ENCODE measurements at regions not wholly inside any gene's neighbourhood (a gene's known extent, or its start where the extent isn't known, plus 50 kb on each side); places are given as distances from the start of the nearest gene placed in this dataset.

GRCh38 chr21:36543924-36544323 lies 64.0 kb upstream of the CLDN14 start:
- H3K36me3 ChIP-seq (ENCODE audit: control insufficient read depth in 5 of 5, insufficient read depth in 5 of 5, low read length in 5 of 5) = no peaks in the 10 kb centered on the region
- peaks cover 9 to 18% (median 13%) of the 10 kb centered on the region in 5 donors for H3K27me3 ChIP-seq (ENCODE audit: control insufficient read depth in 5 of 5, insufficient read depth in 4 of 5, low read length in 5 of 5)
- peaks cover 0 to 3% (median 0%) of the 10 kb centered on the region in 5 donors for H3K4me1 ChIP-seq (ENCODE audit: control insufficient read depth in 5 of 5, insufficient read depth in 5 of 5, low read length in 5 of 5)
- H3K27ac ChIP-seq (ENCODE audit: low read depth, low read length) = no peak overlapping the region
- no peaks in the 10 kb centered on the region for H3K9me3 ChIP-seq (ENCODE audit: control insufficient read depth in 5 of 5, low read length in 5 of 5)
- H3K9ac ChIP-seq (ENCODE audit: low read length in 5 of 5) = no peak overlapping the region
- H3K4me3 ChIP-seq (ENCODE audit: low read depth in 1 of 5, low read length in 5 of 5) = no peak overlapping the region

GRCh38 chr21:36544545-36544944 lies 64.6 kb upstream of the CLDN14 start:
- no peaks in the 10 kb centered on the region for H3K36me3 ChIP-seq (ENCODE audit: control insufficient read depth in 5 of 5, insufficient read depth in 5 of 5, low read length in 5 of 5)
- H3K27me3 ChIP-seq (ENCODE audit: control insufficient read depth in 5 of 5, insufficient read depth in 4 of 5, low read length in 5 of 5) = peaks cover 9 to 18% (median 11%) of the 10 kb centered on the region in 5 donors

GRCh38 chr21:36545776-36546511 lies 66.0 kb upstream of the CLDN14 start:
- no peaks in the 10 kb centered on the region for H3K9me3 ChIP-seq (ENCODE audit: control insufficient read depth in 5 of 5, low read length in 5 of 5)
- no peaks in the 10 kb centered on the region for H3K36me3 ChIP-seq (ENCODE audit: control insufficient read depth in 5 of 5, insufficient read depth in 5 of 5, low read length in 5 of 5)
- H3K27ac ChIP-seq (ENCODE audit: low read depth, low read length) = no peak overlapping the region
- H3K4me3 ChIP-seq (ENCODE audit: low read depth in 1 of 5, low read length in 5 of 5) = no peak overlapping the region
- H3K4me1 ChIP-seq (ENCODE audit: control insufficient read depth in 5 of 5, insufficient read depth in 5 of 5, low read length in 5 of 5) = peaks cover 0 to 4% (median 2%) of the 10 kb centered on the region in 5 donors
- H3K9ac ChIP-seq (ENCODE audit: low read length in 5 of 5) = no peak overlapping the region
- H3K27me3 ChIP-seq (ENCODE audit: control insufficient read depth in 5 of 5, insufficient read depth in 4 of 5, low read length in 5 of 5) = peaks cover 5 to 20% (median 12%) of the 10 kb centered on the region in 5 donors

More at GRCh38 chr21:36544545-36544944, 64.6 kb upstream of the CLDN14 start:
- no peak overlapping the region for H3K27ac ChIP-seq (ENCODE audit: low read depth, low read length)
- H3K4me1 ChIP-seq (ENCODE audit: control insufficient read depth in 5 of 5, insufficient read depth in 5 of 5, low read length in 5 of 5) = peaks cover 0 to 3% (median 0%) of the 10 kb centered on the region in 5 donors
- H3K9me3 ChIP-seq (ENCODE audit: control insufficient read depth in 5 of 5, low read length in 5 of 5) = no peaks in the 10 kb centered on the region
- H3K9ac ChIP-seq (ENCODE audit: low read length in 5 of 5) = no peak overlapping the region
- H3K4me3 ChIP-seq (ENCODE audit: low read depth in 1 of 5, low read length in 5 of 5) = no peak overlapping the region

- no peak overlapping the region for H3K27ac ChIP-seq (ENCODE audit: low read depth, low read length)
- H3K27me3 ChIP-seq (ENCODE audit: control insufficient read depth in 5 of 5, insufficient read depth in 4 of 5, low read length in 5 of 5) = peaks cover under 1 to 24% (median 7%) of the 10 kb centered on the region in 5 donors
- H3K9me3 ChIP-seq (ENCODE audit: control insufficient read depth in 5 of 5, low read length in 5 of 5) = no peaks in the 10 kb centered on the region
- H3K4me1 ChIP-seq (ENCODE audit: control insufficient read depth in 5 of 5, insufficient read depth in 5 of 5, low read length in 5 of 5) = peaks cover 0 to 12% (median 7%) of the 10 kb centered on the region in 5 donors
- no peak overlapping the region for H3K9ac ChIP-seq (ENCODE audit: low read length in 5 of 5)
- H3K36me3 ChIP-seq (ENCODE audit: control insufficient read depth in 5 of 5, insufficient read depth in 5 of 5, low read length in 5 of 5) = no peaks in the 10 kb centered on the region
- no peak overlapping the region for H3K4me3 ChIP-seq (ENCODE audit: low read depth in 1 of 5, low read length in 5 of 5)
Measured at GRCh38 chr21:36547464-36547863, 67.5 kb upstream of the CLDN14 start.

- H3K9me3 ChIP-seq (ENCODE audit: control insufficient read depth in 5 of 5, low read length in 5 of 5) = no peaks in the 10 kb centered on the region
- no peaks in the 10 kb centered on the region for H3K36me3 ChIP-seq (ENCODE audit: control insufficient read depth in 5 of 5, insufficient read depth in 5 of 5, low read length in 5 of 5)
- peaks cover 0 to 12% (median 7%) of the 10 kb centered on the region in 5 donors for H3K4me1 ChIP-seq (ENCODE audit: control insufficient read depth in 5 of 5, insufficient read depth in 5 of 5, low read length in 5 of 5)
- H3K27me3 ChIP-seq (ENCODE audit: control insufficient read depth in 5 of 5, insufficient read depth in 4 of 5, low read length in 5 of 5) = peaks cover 0 to 12% (median 10%) of the 10 kb centered on the region in 5 donors
- H3K27ac ChIP-seq (ENCODE audit: low read depth, low read length) = no peak overlapping the region
- H3K4me3 ChIP-seq (ENCODE audit: low read depth in 1 of 5, low read length in 5 of 5) = no peak overlapping the region
- H3K9ac ChIP-seq (ENCODE audit: low read length in 5 of 5) = no peak overlapping the region
Measured at GRCh38 chr21:36548866-36549265, 68.9 kb upstream of the CLDN14 start.

GRCh38 chr21:36549470-36549869 lies 69.5 kb upstream of the CLDN14 start:
- H3K4me1 ChIP-seq (ENCODE audit: control insufficient read depth in 5 of 5, insufficient read depth in 5 of 5, low read length in 5 of 5) = peaks cover 0 to 12% (median 7%) of the 10 kb centered on the region in 5 donors
- H3K9ac ChIP-seq (ENCODE audit: low read length in 5 of 5) = no peak overlapping the region

GRCh38 chr21:36550761-36551160 lies 70.8 kb upstream of the CLDN14 start:
- H3K4me1 ChIP-seq (ENCODE audit: control insufficient read depth in 5 of 5, insufficient read depth in 5 of 5, low read length in 5 of 5) = peaks cover 0 to 12% (median 5%) of the 10 kb centered on the region in 5 donors
- H3K4me3 ChIP-seq (ENCODE audit: low read depth in 1 of 5, low read length in 5 of 5) = no peak overlapping the region
- no peak overlapping the region for H3K9ac ChIP-seq (ENCODE audit: low read length in 5 of 5)
- H3K27ac ChIP-seq (ENCODE audit: low read depth, low read length) = no peak overlapping the region
- H3K36me3 ChIP-seq (ENCODE audit: control insufficient read depth in 5 of 5, insufficient read depth in 5 of 5, low read length in 5 of 5) = no peaks in the 10 kb centered on the region
- H3K27me3 ChIP-seq (ENCODE audit: control insufficient read depth in 5 of 5, insufficient read depth in 4 of 5, low read length in 5 of 5) = peaks cover 0 to 15% (median 12%) of the 10 kb centered on the region in 5 donors
- H3K9me3 ChIP-seq (ENCODE audit: control insufficient read depth in 5 of 5, low read length in 5 of 5) = no peaks in the 10 kb centered on the region

More at GRCh38 chr21:36549470-36549869, 69.5 kb upstream of the CLDN14 start:
- Histone ChIP-seq H3K27me3 (ENCODE audit: control insufficient read depth in 5 of 5, insufficient read depth in 4 of 5, low read length in 5 of 5) (peaks cover 0 to 12% (median 7%) of the 10 kb centered on the region in 5 donors), H3K4me3 (ENCODE audit: low read depth in 1 of 5, low read length in 5 of 5) (no peak overlapping the region), H3K36me3 (ENCODE audit: control insufficient read depth in 5 of 5, insufficient read depth in 5 of 5, low read length in 5 of 5) (no peaks in the 10 kb centered on the region), H3K27ac (ENCODE audit: low read depth, low read length) (no peak overlapping the region), H3K9me3 (ENCODE audit: control insufficient read depth in 5 of 5, low read length in 5 of 5) (no peaks in the 10 kb centered on the region)

GRCh38 chr21:36551321-36551720 lies 71.4 kb upstream of the CLDN14 start:
- H3K36me3 ChIP-seq (ENCODE audit: control insufficient read depth in 5 of 5, insufficient read depth in 5 of 5, low read length in 5 of 5) = no peaks in the 10 kb centered on the region
- no peak overlapping the region for H3K4me3 ChIP-seq (ENCODE audit: low read depth in 1 of 5, low read length in 5 of 5)
- no peak overlapping the region for H3K9ac ChIP-seq (ENCODE audit: low read length in 5 of 5)
- peaks cover 0 to 12% (median 5%) of the 10 kb centered on the region in 5 donors for H3K4me1 ChIP-seq (ENCODE audit: control insufficient read depth in 5 of 5, insufficient read depth in 5 of 5, low read length in 5 of 5)
- H3K27me3 ChIP-seq (ENCODE audit: control insufficient read depth in 5 of 5, insufficient read depth in 4 of 5, low read length in 5 of 5) = peaks cover 0 to 17% (median 15%) of the 10 kb centered on the region in 5 donors
- no peaks in the 10 kb centered on the region for H3K9me3 ChIP-seq (ENCODE audit: control insufficient read depth in 5 of 5, low read length in 5 of 5)
- H3K27ac ChIP-seq (ENCODE audit: low read depth, low read length) = no peak overlapping the region

- no peak overlapping the region for H3K9ac ChIP-seq (ENCODE audit: low read length in 5 of 5)
- no peak overlapping the region for H3K4me3 ChIP-seq (ENCODE audit: low read depth in 1 of 5, low read length in 5 of 5)
- no peaks in the 10 kb centered on the region for H3K36me3 ChIP-seq (ENCODE audit: control insufficient read depth in 5 of 5, insufficient read depth in 5 of 5, low read length in 5 of 5)
- H3K9me3 ChIP-seq (ENCODE audit: control insufficient read depth in 5 of 5, low read length in 5 of 5) = peaks cover 0 to 3% (median 0%) of the 10 kb centered on the region in 5 donors
- peak overlapping the region; percentile 5 for H3K27ac ChIP-seq (ENCODE audit: low read depth, low read length)
- peaks cover 0 to 12% (median 5%) of the 10 kb centered on the region in 5 donors for H3K4me1 ChIP-seq (ENCODE audit: control insufficient read depth in 5 of 5, insufficient read depth in 5 of 5, low read length in 5 of 5)
- H3K27me3 ChIP-seq (ENCODE audit: control insufficient read depth in 5 of 5, insufficient read depth in 4 of 5, low read length in 5 of 5) = peaks cover 0 to 19% (median 15%) of the 10 kb centered on the region in 5 donors
Measured at GRCh38 chr21:36551731-36552433, 72.0 kb upstream of the CLDN14 start.

- H3K4me3 ChIP-seq (ENCODE audit: low read depth in 1 of 5, low read length in 5 of 5) = no peak overlapping the region
Measured at GRCh38 chr21:36552434-36552785, 72.5 kb upstream of the CLDN14 start.

More at GRCh38 chr21:36552434-36552785, 72.5 kb upstream of the CLDN14 start:
- Histone ChIP-seq H3K9ac (ENCODE audit: low read length in 5 of 5) (no peak overlapping the region), H3K27ac (ENCODE audit: low read depth, low read length) (peak overlapping the region; percentile 5), H3K36me3 (ENCODE audit: control insufficient read depth in 5 of 5, insufficient read depth in 5 of 5, low read length in 5 of 5) (no peaks in the 10 kb centered on the region), H3K9me3 (ENCODE audit: control insufficient read depth in 5 of 5, low read length in 5 of 5) (peaks cover 0 to 3% (median 0%) of the 10 kb centered on the region in 5 donors), H3K4me1 (ENCODE audit: control insufficient read depth in 5 of 5, insufficient read depth in 5 of 5, low read length in 5 of 5) (peaks cover 0 to 12% (median 5%) of the 10 kb centered on the region in 5 donors), H3K27me3 (ENCODE audit: control insufficient read depth in 5 of 5, insufficient read depth in 4 of 5, low read length in 5 of 5) (peaks cover 0 to 18% (median 15%) of the 10 kb centered on the region in 5 donors)

Data from subcutaneous abdominal adipose tissue (tissue), 5 donors.